HL-60 (cell line): ENCODE measurements at regions not wholly inside any gene's neighbourhood (a gene's known extent, or its start where the extent isn't known, plus 50 kb on each side); places are given as distances from the start of the nearest gene placed in this dataset.

Experiments used
- DNase-seq, 2 experiments: peaks; one replicate each; pipeline ENCODE4 v3.0.0-alpha.2; 2010 to 2020; ENCODE audit warnings: low read depth in 1 of 2, low spot score in 1 of 2
- H3K27ac ChIP-seq: fragments of 250-450 bp; sonication (Bioruptor Pico); replicated peaks from 2 replicates; pipeline ENCODE4 v1.5.1; 2020; ENCODE audit warnings: mild to moderate bottlenecking, moderate library complexity
- H3K27me3 ChIP-seq: fragments of 250-450 bp; sonication (Bioruptor Pico); 2 replicates; pipeline ENCODE4 v1.5.1; 2021; ENCODE audit warnings: mild to moderate bottlenecking, moderate library complexity; ENCODE audit not compliant: insufficient read depth, poor library complexity, severe bottlenecking
- H3K4me3 ChIP-seq: replicated peaks from 2 replicates; pipeline ENCODE4 v1.5.1; 2011; ENCODE audit warnings: mild to moderate bottlenecking, control low read depth, low read length; ENCODE audit not compliant: insufficient read depth
- CTCF ChIP-seq: IDR thresholded peaks from one replicate; pipeline ENCODE4 v1.5.1; 2011; ENCODE audit warnings: low read length, control low read depth, inconsistent platforms; ENCODE audit not compliant: insufficient read depth
- GABPA ChIP-seq: IDR thresholded peaks from 2 replicates; pipeline ENCODE4 v1.6.1; 2012; ENCODE audit warnings: low read depth
- POLR2AphosphoS5 ChIP-seq: IDR thresholded peaks from 2 replicates; pipeline ENCODE4 v1.6.1; 2012; ENCODE audit warnings: low read depth
- REST ChIP-seq: IDR thresholded peaks from 2 replicates; pipeline ENCODE4 v1.6.1; 2012; ENCODE audit warnings: low read depth; ENCODE audit not compliant: insufficient replicate concordance
- SPI1 ChIP-seq: IDR thresholded peaks from 2 replicates; pipeline ENCODE4 v1.6.1; 2012; ENCODE audit warnings: low read depth, mild to moderate bottlenecking, borderline replicate concordance

DNA sequence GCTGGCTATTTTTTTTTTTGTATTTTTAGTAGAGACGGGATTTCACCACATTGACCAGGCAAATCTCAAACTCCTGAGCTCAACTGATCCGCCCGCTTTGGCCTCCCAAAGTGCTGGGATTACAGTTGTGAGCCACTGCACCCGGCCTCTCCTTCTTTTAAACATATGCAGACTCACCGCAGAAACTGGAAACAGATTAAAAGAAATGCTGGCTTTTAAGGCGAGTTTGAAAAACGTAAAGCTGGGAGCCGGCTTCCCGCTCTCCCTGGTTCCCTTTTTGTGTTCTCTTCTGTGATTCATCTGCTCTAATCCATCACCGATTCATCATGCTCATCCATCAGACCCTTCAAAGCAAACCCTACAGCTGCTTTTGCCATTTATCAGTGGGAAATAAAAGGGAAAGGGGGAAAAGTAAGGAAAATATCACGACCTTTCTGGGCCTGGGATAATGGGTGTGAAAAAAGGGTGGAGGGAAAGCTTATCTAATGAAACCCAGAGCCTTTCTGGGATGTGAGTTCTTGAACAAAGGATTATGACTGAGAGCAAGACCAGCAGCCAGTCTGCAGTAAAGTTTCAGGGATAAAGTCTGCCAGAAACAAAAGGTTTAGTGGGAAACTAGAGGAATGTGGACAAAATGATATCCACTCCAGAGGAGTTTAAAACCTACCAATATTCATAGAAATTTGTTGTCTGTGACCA lies 92.3 kb upstream of the LRIG1 start:
- no peak overlapping the region for H3K27ac ChIP-seq
- TF ChIP-seq REST (no peak), CTCF (no peak), GABPA (no peak), SPI1 (no peak), POLR2AphosphoS5 (no peak)
- H3K4me3 ChIP-seq: no peak overlapping the region
- peaks cover 2% of the 10 kb centered on the region for H3K27me3 ChIP-seq
- DNase-seq: no peak

GRCh38 chr3:66593978-66594377 lies 93.2 kb upstream of the LRIG1 start:
- DNase-seq: no peak
- H3K27ac ChIP-seq: no peak overlapping the region
- H3K4me3 ChIP-seq: no peak overlapping the region
- no peak for TF ChIP-seq POLR2AphosphoS5
- TF ChIP-seq REST: no peak
- peaks cover 2% of the 10 kb centered on the region for H3K27me3 ChIP-seq

- H3K27ac ChIP-seq: no peak overlapping the region
- TF ChIP-seq GABPA (no peak), CTCF (no peak), POLR2AphosphoS5 (no peak), SPI1 (no peak), REST (no peak)
- no peak for DNase-seq
- no peak overlapping the region for H3K4me3 ChIP-seq
- peaks cover 2% of the 10 kb centered on the region for H3K27me3 ChIP-seq
Measured at GRCh38 chr3:66597308-66597863, 96.6 kb upstream of the LRIG1 start.
